SK-N-SH (cell line): ENCODE measurements at regions not wholly inside any gene's neighbourhood (a gene's known extent, or its start where the extent isn't known, plus 50 kb on each side); places are given as distances from the start of the nearest gene placed in this dataset.

ENCODE experiments used
- CHD2 ChIP-seq: fragments of 150-350 bp; IDR thresholded peaks from 2 replicates; pipeline ENCODE4 v1.6.1; 2018; ENCODE audit warnings: low read length; ENCODE audit not compliant: partially characterized antibody
- CTCF ChIP-seq: fragments of 200-600 bp; sonication (generic); IDR thresholded peaks from 2 replicates; pipeline ENCODE4 v1.6.1; 2017; ENCODE audit warnings: antibody characterized with exemption, mild to moderate bottlenecking, moderate library complexity
- EP300 ChIP-seq, 2 experiments: IDR thresholded peaks; 2 replicates each; pipeline versions ENCODE4 v1.4.0 to v1.6.1; 2012; ENCODE audit warnings: borderline replicate concordance in 1 of 2, low read depth in 1 of 2, low read length in 1 of 2
- MAX ChIP-seq: IDR thresholded peaks from 2 replicates; pipeline ENCODE4 v1.4.0; 2012; ENCODE audit warnings: low read depth
- POLR2AphosphoS5 ChIP-seq: IDR thresholded peaks from 2 replicates; pipeline ENCODE4 v1.6.1; 2012; ENCODE audit warnings: low read depth, low read length
- REST ChIP-seq: IDR thresholded peaks from 2 replicates; pipeline ENCODE4 v1.6.1; 2012; ENCODE audit warnings: mild to moderate bottlenecking, low read depth, low read length, moderate library complexity
- RFX5 ChIP-seq: IDR thresholded peaks from 2 replicates; pipeline ENCODE4 v1.6.1; 2012; ENCODE audit warnings: mild to moderate bottlenecking, improper control_type of control experiment, low read length
- RXRA ChIP-seq: IDR thresholded peaks from 2 replicates; pipeline ENCODE4 v1.4.0; 2012; ENCODE audit warnings: low read depth, mild to moderate bottlenecking, borderline replicate concordance

GRCh38 chr22:49510718-49511117 is 317.0 kb downstream of the BRD1 start:
- TF ChIP-seq CTCF (no peak), RFX5 (no peak), POLR2AphosphoS5 (no peak), EP300 (IDR thresholded peaks at IDR 0.05; ENCODE audit: borderline replicate concordance in 1 of 2, low read depth in 1 of 2, low read length in 1 of 2) (no peak), CHD2 (no peak), REST (no peak), MAX (no peak), RXRA (no peak)
